ENCODE measurements at regions not wholly inside any gene's neighbourhood (a gene's known extent, or its start where the extent isn't known, plus 50 kb on each side); places are given as distances from the start of the nearest gene placed in this dataset.

DNA sequence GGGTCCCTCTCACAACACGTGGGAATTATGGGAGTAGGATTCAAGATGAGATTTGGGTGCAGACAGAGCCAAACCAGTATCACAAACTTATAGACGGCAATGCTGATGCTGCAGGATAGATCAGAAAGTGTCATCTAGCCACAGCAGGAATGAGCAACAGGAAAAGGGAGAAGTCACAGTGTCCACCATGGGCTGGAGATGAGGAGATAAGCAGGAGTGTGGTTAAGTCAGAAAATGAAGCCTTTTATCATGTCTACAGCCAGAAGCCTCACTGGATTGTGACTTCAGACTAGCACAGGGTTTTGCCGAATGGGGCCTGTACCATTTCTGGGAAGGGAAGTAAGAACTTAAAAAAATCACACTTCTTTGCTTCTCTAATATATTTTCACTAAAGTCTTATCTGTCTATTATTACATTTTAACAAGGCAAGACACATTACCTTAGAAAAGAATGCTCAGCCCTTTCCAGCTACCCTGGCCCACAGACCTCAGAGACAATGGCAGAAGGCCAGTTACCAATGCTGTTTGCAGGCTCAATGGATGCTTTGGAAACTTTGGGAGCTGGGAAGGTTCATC, 490.2 kb upstream of the SALL1 start:
- H3F3A ChIP-seq (replicated peaks; ENCODE audit: low read depth) = no peaks in the 10 kb centered on the region
- Mint-ChIP-seq H3K4me3 (no peak overlapping the region), H3K9me3 (no peaks in the 10 kb centered on the region; the same call in 1 of the 3 replicates), H3K36me3 (ENCODE audit: low read depth) (peaks cover 11% of the 10 kb centered on the region), H3K4me1 (peaks cover 26% of the 10 kb centered on the region), H3K27me3 (ENCODE audit: insufficient read depth, low read depth, poor library complexity) (peaks cover 13% of the 10 kb centered on the region), H3K27ac (no peak overlapping the region)
- no peaks in the 10 kb centered on the region for H4K20me1 ChIP-seq (replicated peaks; ENCODE audit: insufficient read depth)
- ATAC-seq = no peak
- peaks cover 12% of the 10 kb centered on the region for H3K27me3 ChIP-seq (ENCODE audit: insufficient read depth)
- peaks cover 18% of the 10 kb centered on the region for H3K9me2 ChIP-seq (ENCODE audit: insufficient read depth)
- H3K79me2 ChIP-seq (replicated peaks; ENCODE audit: insufficient read depth) = no peaks in the 10 kb centered on the region
- no peak for TF ChIP-seq POLR2AphosphoS5 (IDR thresholded peaks at IDR 0.05; ENCODE audit: low read depth)
- H3K27ac ChIP-seq (ENCODE audit: low read depth) = no peak overlapping the region
- no peaks in the 10 kb centered on the region; the same call in 1 of the 2 replicates for H3K36me3 ChIP-seq (ENCODE audit: insufficient read depth)
- peaks cover 16% of the 10 kb centered on the region for H3K4me1 ChIP-seq (ENCODE audit: insufficient read depth)
- H3K4me3 ChIP-seq = no peak overlapping the region
- H3K4me2 ChIP-seq = no peak overlapping the region
- H2AFZ ChIP-seq = no peak overlapping the region
- DNase-seq (ENCODE audit: low spot score) = no peak

DNA sequence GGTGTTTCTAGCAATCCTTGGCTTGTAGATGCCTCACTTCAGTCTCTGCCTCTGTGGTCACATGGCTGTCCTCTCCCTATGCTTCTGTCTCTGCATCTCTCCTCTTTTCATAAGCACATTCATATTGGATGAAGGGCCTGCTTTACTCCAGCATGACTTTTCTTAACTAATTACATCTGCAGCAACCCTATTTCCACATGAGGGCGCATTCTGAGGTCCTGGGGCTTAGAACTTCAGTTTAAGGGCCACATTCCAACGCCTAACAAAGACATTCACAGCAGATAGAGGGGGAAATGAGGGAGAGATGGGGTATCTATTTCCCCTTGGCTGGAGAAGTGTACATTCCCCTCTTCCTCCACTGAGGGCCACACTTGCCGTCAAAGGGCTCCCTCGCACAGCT, 489.1 kb upstream of the SALL1 start:
- H3K27me3 Mint-ChIP-seq (ENCODE audit: insufficient read depth, low read depth, poor library complexity) = peaks cover 13% of the 10 kb centered on the region
- peaks cover 12% of the 10 kb centered on the region for H3K27me3 ChIP-seq (ENCODE audit: insufficient read depth)
- peaks cover 20% of the 10 kb centered on the region for H3K4me1 ChIP-seq (ENCODE audit: insufficient read depth)
- H3K4me2 ChIP-seq = no peak overlapping the region
- peak; percentile 39 for DNase-seq (ENCODE audit: low spot score)
- H3K9me3 Mint-ChIP-seq = peaks cover 6% of the 10 kb centered on the region; the same call in 2 of the 3 replicates
- no peak overlapping the region for H3K4me3 ChIP-seq
- H3K27ac ChIP-seq (ENCODE audit: low read depth) = no peak overlapping the region
- ATAC-seq = no peak
- H3K79me2 ChIP-seq (replicated peaks; ENCODE audit: insufficient read depth) = no peaks in the 10 kb centered on the region
- no peaks in the 10 kb centered on the region for H3F3A ChIP-seq (replicated peaks; ENCODE audit: low read depth)
- peaks cover 25% of the 10 kb centered on the region for H3K9me2 ChIP-seq (ENCODE audit: insufficient read depth)
- H3K4me3 Mint-ChIP-seq = no peak overlapping the region
- no peaks in the 10 kb centered on the region; the same call in 1 of the 2 replicates for H3K36me3 ChIP-seq (ENCODE audit: insufficient read depth)
- peaks cover 19% of the 10 kb centered on the region for H3K36me3 Mint-ChIP-seq (ENCODE audit: low read depth)
- peaks cover 32% of the 10 kb centered on the region for H3K4me1 Mint-ChIP-seq
- H3K27ac Mint-ChIP-seq = no peak overlapping the region
- H4K20me1 ChIP-seq (replicated peaks; ENCODE audit: insufficient read depth) = no peaks in the 10 kb centered on the region
- H2AFZ ChIP-seq = no peak overlapping the region
- TF ChIP-seq POLR2AphosphoS5 (IDR thresholded peaks at IDR 0.05; ENCODE audit: low read depth) (no peak), EZH2 (IDR thresholded peaks at IDR 0.05; ENCODE audit: low read depth, unreplicated experiment) (no peak)
- TF ChIP-seq, protein P1, sequence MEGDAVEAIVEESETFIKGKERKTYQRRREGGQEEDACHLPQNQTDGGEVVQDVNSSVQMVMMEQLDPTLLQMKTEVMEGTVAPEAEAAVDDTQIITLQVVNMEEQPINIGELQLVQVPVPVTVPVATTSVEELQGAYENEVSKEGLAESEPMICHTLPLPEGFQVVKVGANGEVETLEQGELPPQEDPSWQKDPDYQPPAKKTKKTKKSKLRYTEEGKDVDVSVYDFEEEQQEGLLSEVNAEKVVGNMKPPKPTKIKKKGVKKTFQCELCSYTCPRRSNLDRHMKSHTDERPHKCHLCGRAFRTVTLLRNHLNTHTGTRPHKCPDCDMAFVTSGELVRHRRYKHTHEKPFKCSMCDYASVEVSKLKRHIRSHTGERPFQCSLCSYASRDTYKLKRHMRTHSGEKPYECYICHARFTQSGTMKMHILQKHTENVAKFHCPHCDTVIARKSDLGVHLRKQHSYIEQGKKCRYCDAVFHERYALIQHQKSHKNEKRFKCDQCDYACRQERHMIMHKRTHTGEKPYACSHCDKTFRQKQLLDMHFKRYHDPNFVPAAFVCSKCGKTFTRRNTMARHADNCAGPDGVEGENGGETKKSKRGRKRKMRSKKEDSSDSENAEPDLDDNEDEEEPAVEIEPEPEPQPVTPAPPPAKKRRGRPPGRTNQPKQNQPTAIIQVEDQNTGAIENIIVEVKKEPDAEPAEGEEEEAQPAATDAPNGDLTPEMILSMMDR (conservative IDR thresholded peaks at IDR 0.05; ENCODE audit: low read depth in 2 of 2) = peak; percentile 45 to 58

DNA sequence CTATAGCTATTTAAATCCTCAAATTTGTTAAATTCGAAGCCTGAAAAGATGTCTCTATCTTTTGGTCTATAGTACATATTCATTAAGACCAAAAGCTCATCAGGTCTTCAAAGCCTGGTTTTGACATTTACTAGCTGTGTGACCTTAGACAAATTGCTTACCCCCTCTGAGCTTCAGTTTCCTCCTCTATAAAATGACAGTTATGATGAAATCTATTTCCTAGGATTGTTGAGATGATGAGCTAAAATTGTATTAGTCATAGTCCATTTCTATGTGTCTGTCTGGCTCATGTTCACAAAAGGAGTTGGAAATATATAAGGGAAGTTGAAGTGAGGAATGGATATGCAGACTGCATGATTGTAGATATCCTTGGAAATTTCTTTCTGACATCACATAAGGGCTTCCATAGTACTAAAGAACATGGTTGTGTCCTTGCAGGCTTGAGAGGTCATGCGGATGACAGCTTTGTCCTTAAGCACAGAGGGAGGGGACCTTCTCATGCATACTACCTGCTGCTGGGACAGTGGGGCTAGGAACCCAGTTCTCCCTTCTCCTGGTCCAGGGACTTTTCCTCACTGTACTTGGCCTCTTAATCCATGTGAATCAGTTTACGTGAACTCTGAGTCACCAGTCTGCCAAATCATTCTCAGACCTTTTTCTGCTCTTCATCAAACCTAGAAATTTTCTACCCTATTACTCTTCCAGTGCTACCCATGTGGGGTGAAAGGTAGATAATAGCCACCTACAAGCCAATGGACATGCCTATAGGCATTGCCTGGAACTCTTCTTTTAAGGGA, 487.5 kb upstream of the SALL1 start:
- DNase-seq (ENCODE audit: low spot score) (no peak), ATAC-seq (no peak)
- no peak overlapping the region for H3K27ac ChIP-seq (ENCODE audit: low read depth)
- Mint-ChIP-seq H3K27ac (no peak overlapping the region), H3K9me3 (peaks cover 6% of the 10 kb centered on the region; the same call in 2 of the 3 replicates), H3K4me3 (no peak overlapping the region), H3K36me3 (ENCODE audit: low read depth) (peaks cover 21% of the 10 kb centered on the region), H3K27me3 (ENCODE audit: insufficient read depth, low read depth, poor library complexity) (peaks cover 13% of the 10 kb centered on the region), H3K4me1 (peaks cover 32% of the 10 kb centered on the region)
- peak overlapping the region; percentile 75 for H3K4me2 ChIP-seq
- peaks cover 19% of the 10 kb centered on the region for H3K9me2 ChIP-seq (ENCODE audit: insufficient read depth)
- H4K20me1 ChIP-seq (replicated peaks; ENCODE audit: insufficient read depth) = no peaks in the 10 kb centered on the region
- TF ChIP-seq EZH2phosphoT487 (IDR thresholded peaks at IDR 0.05; ENCODE audit: unreplicated experiment) (no peak), ZNF331 (CRISPR knock-in tag; IDR thresholded peaks at IDR 0.05; ENCODE audit: low read depth) (no peak), CREB1 (CRISPR knock-in tag; IDR thresholded peaks at IDR 0.05; ENCODE audit: low read depth) (no peak)
- no peaks in the 10 kb centered on the region; the same call in 1 of the 2 replicates for H3K36me3 ChIP-seq (ENCODE audit: insufficient read depth)
- peaks cover 12% of the 10 kb centered on the region for H3K27me3 ChIP-seq (ENCODE audit: insufficient read depth)
- H3F3A ChIP-seq (replicated peaks; ENCODE audit: low read depth) = no peaks in the 10 kb centered on the region
- H3K4me3 ChIP-seq = no peak overlapping the region
- no peaks in the 10 kb centered on the region for H3K79me2 ChIP-seq (replicated peaks; ENCODE audit: insufficient read depth)
- no peak overlapping the region for H2AFZ ChIP-seq
- H3K4me1 ChIP-seq (ENCODE audit: insufficient read depth) = peaks cover 20% of the 10 kb centered on the region
